ENCODE measurements at regions not wholly inside any gene's neighbourhood (a gene's known extent, or its start where the extent isn't known, plus 50 kb on each side); places are given as distances from the start of the nearest gene placed in this dataset.

DNA sequence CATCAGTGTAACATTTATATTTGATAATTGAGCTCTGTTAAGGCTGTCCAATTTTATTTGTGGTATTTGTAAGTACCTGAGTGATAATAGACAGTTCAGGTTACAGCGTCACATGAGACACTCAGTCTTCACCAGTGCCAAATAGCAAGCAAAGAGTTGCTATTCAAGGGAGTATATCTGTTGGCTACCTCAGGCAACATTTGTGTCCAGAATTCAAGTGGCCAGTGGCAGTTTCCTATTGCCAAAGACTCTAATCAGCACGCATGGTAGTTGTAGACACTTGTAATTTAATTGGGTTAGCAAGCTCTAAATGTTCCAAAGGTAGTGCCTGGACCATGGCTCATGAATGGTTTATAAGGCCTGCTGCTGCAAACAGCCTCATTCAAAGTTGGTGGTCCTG is 1524.3 kb upstream of the B3GALT2 start:
- Histone ChIP-seq H3K79me2 (ENCODE audit: insufficient read depth, low read length) (no peaks in the 10 kb centered on the region), H3K4me3 (ENCODE audit: low read depth in 1 of 2, low read length in 2 of 2) (no peak overlapping the region), H3K9ac (ENCODE audit: low read depth, low read length) (no peak overlapping the region), H3K4me2 (ENCODE audit: insufficient read depth, low read length) (no peak overlapping the region), H4K20me1 (ENCODE audit: insufficient read depth, low read length) (no peaks in the 10 kb centered on the region), H2AFZ (ENCODE audit: low read depth, low read length) (no peak overlapping the region), H3K9me3 (ENCODE audit: insufficient read depth, low read length, severe bottlenecking) (no peaks in the 10 kb centered on the region), H3K4me1 (ENCODE audit: insufficient read depth, low read length) (no peaks in the 10 kb centered on the region), H3K27me3 (ENCODE audit: insufficient read depth, low read length, poor library complexity) (no peaks in the 10 kb centered on the region), H3K36me3 (ENCODE audit: insufficient read depth, low read length) (no peaks in the 10 kb centered on the region), H3K27ac (ENCODE audit: low read length) (no peak overlapping the region)
- DNase-seq (no peak), ATAC-seq (ENCODE audit: insufficient read depth, low read depth) (no peak)
- TF ChIP-seq EZH2 (IDR thresholded peaks at IDR 0.05; ENCODE audit: borderline replicate concordance, low read depth, low read length, severe bottlenecking) (no peak), CTCF (IDR thresholded peaks at IDR 0.05; ENCODE audit: borderline replicate concordance, extremely low read depth, low read length, poor library complexity, severe bottlenecking) (no peak)

DNA sequence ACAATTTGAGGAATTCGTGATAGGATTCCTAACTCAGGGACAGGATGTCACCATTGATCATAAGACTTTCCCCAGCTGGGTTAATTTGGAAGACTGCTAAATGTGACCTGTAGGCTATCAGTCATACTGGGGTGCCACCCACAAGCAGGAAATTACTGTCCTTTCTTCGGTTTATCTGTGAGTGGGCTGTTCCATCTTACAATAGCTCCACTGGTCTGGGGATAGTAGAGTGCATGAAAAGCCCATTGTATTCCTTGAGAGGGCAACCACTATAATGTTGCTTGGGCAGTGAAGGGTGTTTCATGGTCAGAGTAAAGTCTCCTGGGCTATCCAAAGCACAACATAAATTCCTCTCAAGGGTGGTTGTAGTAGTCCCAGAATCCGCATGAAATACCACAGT is 1523.0 kb upstream of the B3GALT2 start:
- no peaks in the 10 kb centered on the region for H3K27me3 ChIP-seq (ENCODE audit: insufficient read depth, low read length, poor library complexity)
- H3K4me1 ChIP-seq (ENCODE audit: insufficient read depth, low read length), result no peaks in the 10 kb centered on the region
- no peak overlapping the region for H2AFZ ChIP-seq (ENCODE audit: low read depth, low read length)
- TF ChIP-seq CTCF (IDR thresholded peaks at IDR 0.05; ENCODE audit: borderline replicate concordance, extremely low read depth, low read length, poor library complexity, severe bottlenecking), result no peak
- no peak for TF ChIP-seq EZH2 (IDR thresholded peaks at IDR 0.05; ENCODE audit: borderline replicate concordance, low read depth, low read length, severe bottlenecking)
- no peaks in the 10 kb centered on the region for H3K9me3 ChIP-seq (ENCODE audit: insufficient read depth, low read length, severe bottlenecking)
- ATAC-seq (ENCODE audit: insufficient read depth, low read depth) (no peak), DNase-seq (no peak)
- H3K4me2 ChIP-seq (ENCODE audit: insufficient read depth, low read length), result no peak overlapping the region
- no peak overlapping the region for H3K9ac ChIP-seq (ENCODE audit: low read depth, low read length)
- H3K79me2 ChIP-seq (ENCODE audit: insufficient read depth, low read length), result no peaks in the 10 kb centered on the region
- no peak overlapping the region for H3K27ac ChIP-seq (ENCODE audit: low read length)
- H3K4me3 ChIP-seq (ENCODE audit: low read depth in 1 of 2, low read length in 2 of 2), result no peak overlapping the region
- H3K36me3 ChIP-seq (ENCODE audit: insufficient read depth, low read length), result no peaks in the 10 kb centered on the region
- H4K20me1 ChIP-seq (ENCODE audit: insufficient read depth, low read length), result no peaks in the 10 kb centered on the region

DNA sequence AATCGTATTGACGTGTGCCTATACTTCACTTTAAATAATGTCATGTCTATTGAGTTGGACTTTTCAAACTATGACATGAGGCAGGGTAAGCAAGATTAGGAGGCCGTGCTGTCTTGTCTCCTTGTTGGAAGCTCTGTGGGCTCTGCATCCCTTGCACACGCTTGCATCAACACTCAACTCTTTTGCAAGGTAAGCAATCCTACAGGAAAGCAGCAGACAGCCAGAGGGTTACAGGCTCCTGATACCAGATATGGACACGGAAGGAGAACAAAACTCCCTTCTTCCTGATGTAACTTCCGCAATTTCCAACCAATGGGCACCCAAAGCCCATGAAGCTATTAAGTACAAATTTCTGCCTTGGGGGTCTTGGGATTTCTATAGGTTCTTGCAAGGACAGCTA is 1520.7 kb upstream of the B3GALT2 start:
- Histone ChIP-seq H2AFZ (ENCODE audit: low read depth, low read length) (no peak overlapping the region), H3K4me1 (ENCODE audit: insufficient read depth, low read length) (no peaks in the 10 kb centered on the region), H3K36me3 (ENCODE audit: insufficient read depth, low read length) (no peaks in the 10 kb centered on the region), H3K4me2 (ENCODE audit: insufficient read depth, low read length) (no peak overlapping the region), H3K9ac (ENCODE audit: low read depth, low read length) (no peak overlapping the region), H3K27me3 (ENCODE audit: insufficient read depth, low read length, poor library complexity) (no peaks in the 10 kb centered on the region), H4K20me1 (ENCODE audit: insufficient read depth, low read length) (no peaks in the 10 kb centered on the region), H3K27ac (ENCODE audit: low read length) (no peak overlapping the region), H3K79me2 (ENCODE audit: insufficient read depth, low read length) (no peaks in the 10 kb centered on the region), H3K4me3 (ENCODE audit: low read depth in 1 of 2, low read length in 2 of 2) (no peak overlapping the region), H3K9me3 (ENCODE audit: insufficient read depth, low read length, severe bottlenecking) (no peaks in the 10 kb centered on the region)
- ATAC-seq (ENCODE audit: insufficient read depth, low read depth) (no peak), DNase-seq (no peak)
- no peak for TF ChIP-seq CTCF (IDR thresholded peaks at IDR 0.05; ENCODE audit: borderline replicate concordance, extremely low read depth, low read length, poor library complexity, severe bottlenecking)
- TF ChIP-seq EZH2 (IDR thresholded peaks at IDR 0.05; ENCODE audit: borderline replicate concordance, low read depth, low read length, severe bottlenecking), result no peak
